CD4-positive, alpha-beta T cell (primary cell): ENCODE measurements at regions not wholly inside any gene's neighbourhood (a gene's known extent, or its start where the extent isn't known, plus 50 kb on each side); places are given as distances from the start of the nearest gene placed in this dataset.

ENCODE experiments used
- ATAC-seq: fragments of 200-7000 bp; cut with Tn5 transposase; one replicate; pipeline ENCODE4 v1.10.0; 2022; ENCODE audit warnings: mild to moderate bottlenecking; ENCODE audit not compliant: poor library complexity
- CTCF ChIA-PET: fragments of 350-600 bp; sonication (Branson Sonifier 250); formaldehyde crosslinking; loops from one replicate; lab custom pipeline; 2021; ENCODE audit warnings: antibody characterized with exemption, inconsistent platforms; lab: Charles Lee
- POLR2A ChIA-PET: fragments of 350-600 bp; sonication (Branson Sonifier 250); formaldehyde crosslinking; loops from one replicate; lab custom pipeline; 2021; ENCODE audit warnings: antibody characterized with exemption, inconsistent platforms; lab: Charles Lee
- DNase-seq, 14 experiments: peaks; one replicate each; pipeline ENCODE4 v3.0.0-alpha.2; 2013 to 2020; ENCODE audit warnings: mixed read lengths in 2 of 14
- H3K27ac ChIP-seq, 2 donors: one replicate each; pipeline versions ENCODE4 v1.5.1 to v1.7.0; 2013; ENCODE audit warnings: low read length in 2 of 2, low read depth in 1 of 2, mild to moderate bottlenecking in 1 of 2
- H3K27me3 ChIP-seq, 2 experiments: 1 replicate in 1 of 2; 2 replicates in 1 of 2; pipeline versions ENCODE4 v1.6.1 to v1.7.0; 2013; ENCODE audit warnings: low read length in 2 of 2, control low read depth in 1 of 2, mild to moderate bottlenecking in 1 of 2, moderate library complexity in 1 of 2; ENCODE audit not compliant: insufficient read depth in 2 of 2, control insufficient read depth in 1 of 2
- H3K36me3 ChIP-seq: one replicate; pipeline ENCODE4 v1.6.1; 2013; ENCODE audit warnings: low read length, control low read depth; ENCODE audit not compliant: insufficient read depth
- H3K4me1 ChIP-seq: one replicate; pipeline ENCODE4 v1.6.1; 2013; ENCODE audit warnings: low read length, control low read depth; ENCODE audit not compliant: insufficient read depth
- H3K4me3 ChIP-seq: one replicate; pipeline ENCODE4 v1.5.1; 2013; ENCODE audit warnings: mild to moderate bottlenecking, low read length, moderate library complexity
- H3K9me3 ChIP-seq, 2 experiments: 1 replicate in 1 of 2; 2 replicates in 1 of 2; pipeline versions ENCODE4 v1.6.1 to v1.7.0; 2013; ENCODE audit warnings: low read length in 2 of 2, mild to moderate bottlenecking in 2 of 2, control low read depth in 1 of 2, moderate library complexity in 1 of 2; ENCODE audit not compliant: control insufficient read depth in 1 of 2, insufficient read depth in 1 of 2
- H3K27ac Mint-ChIP-seq: one replicate; pipeline ENCODE4 v1.8.0; 2020; ENCODE audit warnings: mixed read lengths
- H3K27me3 Mint-ChIP-seq: one replicate; pipeline ENCODE4 v1.8.0; 2021; ENCODE audit warnings: mixed read lengths
- H3K36me3 Mint-ChIP-seq: one replicate; pipeline ENCODE4 v1.8.0; 2021; ENCODE audit warnings: low read depth, mixed read lengths
- H3K4me1 Mint-ChIP-seq: one replicate; pipeline ENCODE4 v1.8.0; 2021; ENCODE audit warnings: low read depth, mixed read lengths
- H3K4me3 Mint-ChIP-seq: one replicate; pipeline ENCODE4 v1.8.0; 2020; ENCODE audit warnings: mild to moderate bottlenecking, mixed read lengths
- H3K9me3 Mint-ChIP-seq: one replicate; pipeline ENCODE4 v1.8.0; 2020; ENCODE audit warnings: mixed read lengths
- intact Hi-C, 2 experiments: fragments of 100-400 bp; cut with DNase I in 1 of 2; cut with micrococcal nuclease in 1 of 2; formaldehyde crosslinking; loops; one replicate each; pipeline versions ENCODE4 v1.15.1 to v1.9.0; 2023 to 2025; cut with DNase I, micrococcal nuclease
- TF ChIP-seq, protein P1 (sequence below): fragments of 200-600 bp; IDR thresholded peaks from one replicate; pipeline ENCODE4 v1.8.0; 2022; ENCODE audit warnings: antibody characterized with exemption, mild to moderate bottlenecking

DNA sequence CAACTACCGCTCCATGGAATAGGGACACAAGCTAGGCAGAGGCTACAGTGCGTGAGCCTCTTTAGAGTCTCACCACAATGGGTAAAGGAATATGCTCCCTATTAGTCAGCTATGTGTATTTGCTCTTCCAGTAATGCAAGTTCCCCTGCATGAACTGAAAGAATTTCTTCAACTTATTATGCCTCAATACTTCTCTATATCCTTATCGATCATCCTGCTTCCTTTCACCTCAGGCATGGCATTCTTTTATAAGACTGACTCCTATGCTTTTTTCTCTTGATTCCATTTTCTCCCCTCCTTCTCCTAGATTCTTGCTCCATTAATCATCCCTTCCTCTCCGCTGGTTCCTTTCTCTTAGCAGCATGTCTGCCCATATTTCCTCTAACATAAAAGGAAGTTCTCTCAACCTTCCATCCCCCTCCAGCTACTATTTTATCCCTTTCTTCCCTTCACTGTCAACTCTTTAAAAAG, 94.5 kb upstream of the CPM start:
- ATAC-seq (no peak), DNase-seq (no peak)
- H3K27me3 ChIP-seq = no peaks in the 10 kb centered on the region
- intact Hi-C loops = no loop called here
- Mint-ChIP-seq H3K27ac (no peak overlapping the region), H3K4me1 (no peaks in the 10 kb centered on the region), H3K27me3 (peaks cover 5% of the 10 kb centered on the region), H3K36me3 (no peaks in the 10 kb centered on the region), H3K4me3 (no peak overlapping the region), H3K9me3 (no peaks in the 10 kb centered on the region)
- H3K9me3 ChIP-seq = no peaks in the 10 kb centered on the region
- ChIA-PET POLR2A (no interaction called here), CTCF (no interaction called here)
- no peaks in the 10 kb centered on the region for H3K4me1 ChIP-seq
- TF ChIP-seq, protein P1, sequence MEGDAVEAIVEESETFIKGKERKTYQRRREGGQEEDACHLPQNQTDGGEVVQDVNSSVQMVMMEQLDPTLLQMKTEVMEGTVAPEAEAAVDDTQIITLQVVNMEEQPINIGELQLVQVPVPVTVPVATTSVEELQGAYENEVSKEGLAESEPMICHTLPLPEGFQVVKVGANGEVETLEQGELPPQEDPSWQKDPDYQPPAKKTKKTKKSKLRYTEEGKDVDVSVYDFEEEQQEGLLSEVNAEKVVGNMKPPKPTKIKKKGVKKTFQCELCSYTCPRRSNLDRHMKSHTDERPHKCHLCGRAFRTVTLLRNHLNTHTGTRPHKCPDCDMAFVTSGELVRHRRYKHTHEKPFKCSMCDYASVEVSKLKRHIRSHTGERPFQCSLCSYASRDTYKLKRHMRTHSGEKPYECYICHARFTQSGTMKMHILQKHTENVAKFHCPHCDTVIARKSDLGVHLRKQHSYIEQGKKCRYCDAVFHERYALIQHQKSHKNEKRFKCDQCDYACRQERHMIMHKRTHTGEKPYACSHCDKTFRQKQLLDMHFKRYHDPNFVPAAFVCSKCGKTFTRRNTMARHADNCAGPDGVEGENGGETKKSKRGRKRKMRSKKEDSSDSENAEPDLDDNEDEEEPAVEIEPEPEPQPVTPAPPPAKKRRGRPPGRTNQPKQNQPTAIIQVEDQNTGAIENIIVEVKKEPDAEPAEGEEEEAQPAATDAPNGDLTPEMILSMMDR = no peak
- no peak overlapping the region for H3K4me3 ChIP-seq
- no peaks in the 10 kb centered on the region for H3K36me3 ChIP-seq
- no peak overlapping the region for H3K27ac ChIP-seq

DNA sequence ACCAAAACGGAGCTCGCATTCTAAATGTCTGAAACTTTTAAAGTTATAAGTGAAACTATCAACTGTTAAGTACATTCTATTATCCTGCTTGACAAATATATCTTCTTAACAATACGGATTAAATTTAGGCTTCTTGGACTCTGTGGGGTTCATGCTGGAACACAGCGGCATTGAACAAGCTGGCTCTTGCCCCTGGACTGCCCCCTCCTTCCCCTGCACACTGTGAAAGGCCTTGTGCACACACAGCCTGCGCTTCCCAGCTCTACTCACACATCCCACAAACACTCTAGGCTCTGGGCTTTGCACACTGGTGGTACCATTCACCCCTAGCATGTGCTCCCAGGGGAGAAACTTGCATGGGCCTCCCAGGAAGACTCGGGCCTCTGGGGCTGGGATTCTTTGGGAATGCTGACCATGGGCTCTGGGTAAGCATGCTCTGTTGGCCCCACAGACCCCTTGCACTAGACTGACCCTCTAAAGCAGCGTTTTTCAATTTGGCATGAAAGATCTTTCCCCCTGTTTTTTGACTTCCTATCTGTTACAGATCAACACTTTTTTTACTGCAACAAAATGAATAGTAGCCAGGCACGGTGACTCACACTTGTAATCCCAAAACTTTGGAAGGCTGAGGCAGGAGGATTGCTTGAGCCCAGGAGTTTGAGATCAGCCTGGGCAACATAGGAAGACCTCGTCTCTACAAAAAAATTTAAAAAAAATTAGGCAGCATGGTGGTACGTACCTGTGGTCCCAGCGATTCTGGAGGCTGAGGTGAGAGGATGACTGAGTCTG, 96.2 kb upstream of the CPM start:
- H3K9me3 Mint-ChIP-seq = no peaks in the 10 kb centered on the region
- Histone ChIP-seq H3K4me1 (no peaks in the 10 kb centered on the region), H3K27me3 (no peaks in the 10 kb centered on the region), H3K36me3 (no peaks in the 10 kb centered on the region), H3K9me3 (no peaks in the 10 kb centered on the region), H3K27ac (no peak overlapping the region), H3K4me3 (no peak overlapping the region)
- ChIA-PET POLR2A (no interaction called here), CTCF (no interaction called here)
- peaks cover 5% of the 10 kb centered on the region for H3K27me3 Mint-ChIP-seq
- intact Hi-C loops = no loop called here
- H3K4me3 Mint-ChIP-seq = no peak overlapping the region
- H3K36me3 Mint-ChIP-seq = no peaks in the 10 kb centered on the region
- ATAC-seq (no peak), DNase-seq (no peak)
- H3K27ac Mint-ChIP-seq = no peak overlapping the region
- TF ChIP-seq, protein P1 = no peak
- no peaks in the 10 kb centered on the region for H3K4me1 Mint-ChIP-seq

GRCh38 chr12:69030321-69030720, 97.3 kb upstream of the CPM start:
- TF ChIP-seq, protein P1 = no peak
- intact Hi-C loops = no loop called here
- ATAC-seq (no peak), DNase-seq (no peak)
- H3K27me3 ChIP-seq = no peaks in the 10 kb centered on the region
- H3K4me3 ChIP-seq = no peak overlapping the region
- no peak overlapping the region for H3K27ac ChIP-seq
- Mint-ChIP-seq H3K36me3 (no peaks in the 10 kb centered on the region), H3K27me3 (peaks cover under 1% of the 10 kb centered on the region), H3K27ac (no peak overlapping the region), H3K4me1 (no peaks in the 10 kb centered on the region), H3K4me3 (no peak overlapping the region), H3K9me3 (no peaks in the 10 kb centered on the region)
- H3K4me1 ChIP-seq = no peaks in the 10 kb centered on the region
- ChIA-PET CTCF (no interaction called here), POLR2A (no interaction called here)
- H3K9me3 ChIP-seq = no peaks in the 10 kb centered on the region
- no peaks in the 10 kb centered on the region for H3K36me3 ChIP-seq
